HepG2 (cell line): ENCODE measurements at regions not wholly inside any gene's neighbourhood (a gene's known extent, or its start where the extent isn't known, plus 50 kb on each side); places are given as distances from the start of the nearest gene placed in this dataset.

Source experiments
- CCAR2 ChIP-seq: fragments of 200-400 bp; formaldehyde crosslinking; optimal IDR thresholded peaks from 2 replicates; pipeline ENCODE3; 2018; ENCODE audit warnings: low read depth, mild to moderate bottlenecking, low read length, moderate library complexity
- HDAC6 ChIP-seq: fragments of 200-600 bp; sonication (generic); IDR thresholded peaks from 2 replicates; pipeline ENCODE4 v1.7.0; 2017; ENCODE audit warnings: mild to moderate bottlenecking, antibody characterized with exemption, low read length, low read depth
- HNRNPUL1 ChIP-seq: fragments of 200-400 bp; formaldehyde crosslinking; IDR thresholded peaks from 2 replicates; pipeline ENCODE4 v1.6.1; 2017; ENCODE audit warnings: low read depth, mild to moderate bottlenecking, low read length, moderate library complexity
- POLR2A ChIP-seq, 2 experiments: IDR thresholded peaks; 2 replicates each; pipeline ENCODE4 v1.6.1; 2011; ENCODE audit warnings: low read depth in 2 of 2, low read length in 2 of 2, mild to moderate bottlenecking in 1 of 2, moderate library complexity in 1 of 2; ENCODE audit not compliant: insufficient read depth in 1 of 2
- TFDP2 ChIP-seq: sonication (generic); formaldehyde crosslinking; IDR thresholded peaks from 2 replicates; pipeline ENCODE4 v1.4.0; 2020; ENCODE audit warnings: missing genetic modification reagents
- ZNF33B ChIP-seq: sonication (generic); formaldehyde crosslinking; IDR thresholded peaks from 2 replicates; pipeline ENCODE4 v1.5.1; 2020; ENCODE audit warnings: mild to moderate bottlenecking, missing genetic modification reagents

DNA sequence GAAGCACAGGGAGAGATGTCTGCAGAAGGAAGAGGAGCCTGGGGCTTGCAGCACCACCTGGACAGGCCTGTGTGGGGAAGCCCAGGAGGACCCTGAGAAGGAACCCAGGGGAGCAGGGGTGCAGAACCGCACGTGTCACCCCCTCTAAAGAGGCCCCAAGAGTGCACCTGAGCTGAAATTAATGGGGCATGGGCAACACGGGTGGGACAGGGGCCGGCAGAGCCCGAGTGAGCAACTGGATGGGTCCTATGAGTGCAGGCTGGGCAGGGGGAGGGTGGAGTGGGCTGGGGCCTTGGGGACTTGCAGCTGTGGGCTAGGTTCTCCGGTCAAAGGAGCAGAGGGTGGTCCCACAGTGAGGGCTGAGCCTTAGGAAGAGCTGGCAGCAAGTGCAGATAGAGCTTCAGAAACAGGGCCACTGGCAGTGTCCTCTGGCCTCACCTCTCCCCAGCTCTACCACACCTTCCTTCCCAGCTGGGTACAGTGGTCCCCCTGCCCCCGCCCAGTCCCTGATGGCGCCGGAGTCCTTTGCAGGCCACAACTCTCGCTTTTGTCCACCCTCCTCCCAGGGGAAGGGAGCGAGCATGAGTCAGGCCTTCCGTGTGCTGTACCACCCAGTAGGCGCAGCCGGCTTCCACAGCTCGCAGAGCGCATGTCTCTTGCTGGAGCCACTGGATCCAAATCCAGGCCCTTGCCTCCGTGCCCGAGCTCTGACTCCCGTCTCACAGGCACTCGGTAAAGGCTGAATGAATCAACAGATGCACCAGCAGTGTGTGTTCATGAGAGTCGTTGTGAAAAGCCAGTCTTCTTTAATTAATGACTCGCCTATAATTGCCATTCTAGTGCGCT lies 131.6 kb downstream of the HMX1 start:
- TF ChIP-seq ZNF33B (CRISPR knock-in tag) (no peak), POLR2A (IDR thresholded peaks at IDR 0.05; ENCODE audit: insufficient read depth in 1 of 2, low read depth in 2 of 2, low read length in 2 of 2) (no peak), HDAC6 (no peak), HNRNPUL1 (no peak), CCAR2 (no peak), TFDP2 (no peak)
